ENCODE measurements at regions not wholly inside any gene's neighbourhood (a gene's known extent, or its start where the extent isn't known, plus 50 kb on each side); places are given as distances from the start of the nearest gene placed in this dataset.

DNA sequence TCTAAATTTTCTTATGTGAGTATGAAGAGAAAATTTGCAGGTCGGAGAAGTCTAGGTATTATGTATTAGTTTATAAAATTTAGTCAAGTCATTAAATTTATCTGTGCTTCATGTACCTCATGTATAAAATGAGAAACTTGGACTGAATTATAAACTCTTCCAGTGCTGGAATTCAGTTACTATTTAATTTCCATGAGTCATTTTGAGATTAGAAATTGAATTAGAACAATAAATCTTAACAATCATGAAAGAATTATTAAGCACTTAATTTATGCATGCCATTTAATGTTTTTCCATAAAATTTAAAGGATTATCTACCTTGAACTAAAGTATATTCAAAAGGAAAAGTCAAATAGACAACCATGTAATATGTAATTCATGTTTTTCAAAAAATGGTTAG is 195.8 kb downstream of the MAD2L1 start:
- no peaks in the 10 kb centered on the region for H3K9me3 ChIP-seq
- DNase-seq (no peak), ATAC-seq (no peak)
- no peaks in the 10 kb centered on the region for H3K36me3 ChIP-seq
- no peaks in the 10 kb centered on the region for H3K4me1 ChIP-seq
- no peak overlapping the region for H3K27ac ChIP-seq
- TF ChIP-seq POLR2A (IDR thresholded peaks at IDR 0.05): no peak
- TF ChIP-seq, protein P1, sequence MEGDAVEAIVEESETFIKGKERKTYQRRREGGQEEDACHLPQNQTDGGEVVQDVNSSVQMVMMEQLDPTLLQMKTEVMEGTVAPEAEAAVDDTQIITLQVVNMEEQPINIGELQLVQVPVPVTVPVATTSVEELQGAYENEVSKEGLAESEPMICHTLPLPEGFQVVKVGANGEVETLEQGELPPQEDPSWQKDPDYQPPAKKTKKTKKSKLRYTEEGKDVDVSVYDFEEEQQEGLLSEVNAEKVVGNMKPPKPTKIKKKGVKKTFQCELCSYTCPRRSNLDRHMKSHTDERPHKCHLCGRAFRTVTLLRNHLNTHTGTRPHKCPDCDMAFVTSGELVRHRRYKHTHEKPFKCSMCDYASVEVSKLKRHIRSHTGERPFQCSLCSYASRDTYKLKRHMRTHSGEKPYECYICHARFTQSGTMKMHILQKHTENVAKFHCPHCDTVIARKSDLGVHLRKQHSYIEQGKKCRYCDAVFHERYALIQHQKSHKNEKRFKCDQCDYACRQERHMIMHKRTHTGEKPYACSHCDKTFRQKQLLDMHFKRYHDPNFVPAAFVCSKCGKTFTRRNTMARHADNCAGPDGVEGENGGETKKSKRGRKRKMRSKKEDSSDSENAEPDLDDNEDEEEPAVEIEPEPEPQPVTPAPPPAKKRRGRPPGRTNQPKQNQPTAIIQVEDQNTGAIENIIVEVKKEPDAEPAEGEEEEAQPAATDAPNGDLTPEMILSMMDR (IDR thresholded peaks at IDR 0.05 in 4 of 5, conservative IDR thresholded peaks at IDR 0.05 in 1 of 5): no peak
- intact Hi-C loops (cut with DNase I; ENCODE audit: low total_unique reads): no loop called here
- in situ Hi-C loops (cut with MboI; ENCODE audit: low sequenced_read_pairs in 4 of 4): no loop called here
- no peaks in the 10 kb centered on the region for H3K27me3 ChIP-seq
- H3K4me3 ChIP-seq: no peak overlapping the region

DNA sequence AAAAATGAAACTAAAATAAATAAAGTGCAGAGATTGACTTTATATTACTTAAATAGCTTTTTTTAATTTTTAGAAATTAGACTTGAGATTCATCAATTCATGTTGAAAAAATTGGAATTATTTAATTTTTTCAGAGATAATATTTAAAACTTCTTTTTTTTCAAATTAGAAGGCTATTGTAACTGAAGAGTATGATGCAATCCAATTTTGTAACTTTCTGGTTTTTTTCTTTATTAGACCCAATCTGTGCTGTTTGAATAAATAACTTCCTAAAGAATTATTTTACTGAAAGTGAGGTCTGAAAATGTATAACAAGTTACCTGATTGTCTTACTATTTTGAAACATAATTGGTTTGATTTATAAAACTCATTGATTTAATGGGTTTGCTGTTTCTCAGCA is 200.9 kb downstream of the MAD2L1 start:
- no peak for TF ChIP-seq POLR2A (IDR thresholded peaks at IDR 0.05)
- TF ChIP-seq, protein P1 (IDR thresholded peaks at IDR 0.05 in 4 of 5, conservative IDR thresholded peaks at IDR 0.05 in 1 of 5): no peak
- Histone ChIP-seq H3K4me1 (peaks cover 2 to 9% of the 10 kb centered on the region in 2 donors), H3K36me3 (no peaks in the 10 kb centered on the region), H3K27ac (no peak overlapping the region), H3K9me3 (no peaks in the 10 kb centered on the region), H3K27me3 (no peaks in the 10 kb centered on the region), H3K4me3 (no peak overlapping the region)
- in situ Hi-C loops (cut with MboI; ENCODE audit: low sequenced_read_pairs in 4 of 4): no loop called here
- intact Hi-C loops (cut with DNase I; ENCODE audit: low total_unique reads): no loop called here
- DNase-seq (no peak), ATAC-seq (no peak)

DNA sequence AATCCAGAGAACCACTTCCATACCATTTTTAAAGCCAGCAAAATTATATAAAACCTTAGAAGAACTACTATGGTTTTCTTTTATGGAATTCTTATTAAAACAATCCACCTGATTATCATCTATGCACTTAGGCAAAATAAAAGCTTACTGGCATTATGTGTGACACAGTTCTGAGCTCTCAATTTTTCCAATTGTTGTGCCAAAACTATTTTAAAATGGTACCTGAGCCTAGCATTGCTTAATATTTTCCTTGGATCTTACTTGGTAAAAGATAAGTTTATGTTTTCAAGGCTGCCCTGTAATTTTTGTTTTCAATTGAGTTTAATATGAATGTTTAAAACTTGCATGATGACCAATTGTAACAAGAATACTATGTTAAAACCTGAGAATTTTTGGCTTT is 201.3 kb downstream of the MAD2L1 start:
- in situ Hi-C loops (cut with MboI; ENCODE audit: low sequenced_read_pairs in 4 of 4): no loop called here
- ATAC-seq: no peak
- Histone ChIP-seq H3K4me1 (peaks cover 2 to 9% of the 10 kb centered on the region in 2 donors), H3K9me3 (no peaks in the 10 kb centered on the region), H3K36me3 (no peaks in the 10 kb centered on the region), H3K4me3 (no peak overlapping the region), H3K27me3 (no peaks in the 10 kb centered on the region), H3K27ac (no peak overlapping the region)
- DNase-seq: no peak
- TF ChIP-seq, protein P1 (IDR thresholded peaks at IDR 0.05 in 4 of 5, conservative IDR thresholded peaks at IDR 0.05 in 1 of 5): no peak
- TF ChIP-seq POLR2A (IDR thresholded peaks at IDR 0.05): no peak
- intact Hi-C loops (cut with DNase I; ENCODE audit: low total_unique reads): no loop called here

DNA sequence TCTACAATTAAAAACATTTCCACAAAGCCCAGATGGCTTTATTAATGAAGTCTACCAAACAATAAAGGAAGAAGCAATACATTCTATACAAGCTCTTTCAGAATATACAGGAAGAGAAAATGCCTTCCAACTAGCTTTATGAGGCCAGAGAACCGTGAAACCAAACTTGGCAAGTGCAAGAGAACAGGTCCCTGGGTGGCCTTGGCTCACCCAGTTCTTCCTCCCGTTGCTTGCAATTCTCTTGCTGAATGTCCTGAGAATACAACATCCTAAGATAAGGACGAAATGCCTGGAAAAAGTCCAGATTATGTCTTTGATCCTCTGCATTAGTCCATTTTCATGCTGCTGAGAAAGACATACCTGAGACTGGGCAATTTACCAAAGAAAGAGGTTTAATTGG is 204.9 kb downstream of the MAD2L1 start:
- intact Hi-C loops (cut with DNase I; ENCODE audit: low total_unique reads) (no loop called here), in situ Hi-C loops (cut with MboI; ENCODE audit: low sequenced_read_pairs in 4 of 4) (no loop called here)
- no peak for DNase-seq
- ATAC-seq: no peak
- Histone ChIP-seq H3K27me3 (no peaks in the 10 kb centered on the region), H3K4me3 (no peak overlapping the region), H3K9me3 (no peaks in the 10 kb centered on the region), H3K36me3 (no peaks in the 10 kb centered on the region), H3K4me1 (peaks cover 2 to 9% of the 10 kb centered on the region in 2 donors), H3K27ac (no peak overlapping the region)
- TF ChIP-seq, protein P1 (IDR thresholded peaks at IDR 0.05 in 4 of 5, conservative IDR thresholded peaks at IDR 0.05 in 1 of 5): no peak
- no peak for TF ChIP-seq POLR2A (IDR thresholded peaks at IDR 0.05)

DNA sequence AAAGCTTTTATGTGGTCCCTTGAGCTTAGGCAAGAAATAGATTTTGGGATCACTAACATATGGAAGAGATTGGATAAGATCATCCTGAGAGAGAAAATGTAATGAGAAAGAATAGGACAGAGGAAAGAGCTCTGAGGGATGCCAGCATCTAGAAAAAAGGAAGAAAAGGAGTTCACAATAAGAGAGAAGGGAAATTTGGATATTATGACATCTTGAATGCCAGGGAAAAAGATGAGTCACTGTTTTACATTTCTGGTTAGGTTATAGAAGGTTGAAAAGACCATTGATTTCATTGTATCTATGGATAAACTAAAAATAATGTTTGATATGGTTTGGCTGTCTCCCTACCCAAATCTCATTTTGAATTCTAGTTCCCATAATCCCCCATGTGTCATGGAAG is 208.5 kb downstream of the MAD2L1 start:
- Histone ChIP-seq H3K27me3 (no peaks in the 10 kb centered on the region), H3K27ac (no peak overlapping the region), H3K36me3 (no peaks in the 10 kb centered on the region), H3K9me3 (no peaks in the 10 kb centered on the region), H3K4me3 (no peak overlapping the region), H3K4me1 (peaks cover 0 to 2% of the 10 kb centered on the region in 2 donors)
- in situ Hi-C loops (cut with MboI; ENCODE audit: low sequenced_read_pairs in 4 of 4): no loop called here
- no peak for DNase-seq
- ATAC-seq: no peak
- intact Hi-C loops (cut with DNase I; ENCODE audit: low total_unique reads): no loop called here
- no peak for TF ChIP-seq POLR2A (IDR thresholded peaks at IDR 0.05)
- TF ChIP-seq, protein P1 (IDR thresholded peaks at IDR 0.05 in 4 of 5, conservative IDR thresholded peaks at IDR 0.05 in 1 of 5): no peak
